ENCODE measurements at regions not wholly inside any gene's neighbourhood (a gene's known extent, or its start where the extent isn't known, plus 50 kb on each side); places are given as distances from the start of the nearest gene placed in this dataset.

- TF ChIP-seq CTCF (IDR thresholded peaks at IDR 0.05): no peak
- no peak for TF ChIP-seq POLR2A (IDR thresholded peaks at IDR 0.05)
- no peak for TF ChIP-seq POLR2AphosphoS5 (IDR thresholded peaks at IDR 0.05)
Observed at GRCh38 chr3:127495821-127496655, 94.5 kb downstream of the TPRA1 start.
